GM21576 (cell line): ENCODE measurements at regions not wholly inside any gene's neighbourhood (a gene's known extent, or its start where the extent isn't known, plus 50 kb on each side); places are given as distances from the start of the nearest gene placed in this dataset.

Experiments
- ATAC-seq: cut with Tn5 transposase; IDR thresholded peaks from one replicate; pipeline ENCODE4 v1.9.1; 2021; ENCODE audit warnings: mild to moderate bottlenecking, moderate library complexity; ENCODE audit not compliant: unreplicated experiment

GRCh38 chr5:6806668-6807067, 93.4 kb downstream of the TENT4A start:
- ATAC-seq = no peak

GRCh38 chr5:6808462-6808861, 95.2 kb downstream of the TENT4A start:
- ATAC-seq = no peak

DNA sequence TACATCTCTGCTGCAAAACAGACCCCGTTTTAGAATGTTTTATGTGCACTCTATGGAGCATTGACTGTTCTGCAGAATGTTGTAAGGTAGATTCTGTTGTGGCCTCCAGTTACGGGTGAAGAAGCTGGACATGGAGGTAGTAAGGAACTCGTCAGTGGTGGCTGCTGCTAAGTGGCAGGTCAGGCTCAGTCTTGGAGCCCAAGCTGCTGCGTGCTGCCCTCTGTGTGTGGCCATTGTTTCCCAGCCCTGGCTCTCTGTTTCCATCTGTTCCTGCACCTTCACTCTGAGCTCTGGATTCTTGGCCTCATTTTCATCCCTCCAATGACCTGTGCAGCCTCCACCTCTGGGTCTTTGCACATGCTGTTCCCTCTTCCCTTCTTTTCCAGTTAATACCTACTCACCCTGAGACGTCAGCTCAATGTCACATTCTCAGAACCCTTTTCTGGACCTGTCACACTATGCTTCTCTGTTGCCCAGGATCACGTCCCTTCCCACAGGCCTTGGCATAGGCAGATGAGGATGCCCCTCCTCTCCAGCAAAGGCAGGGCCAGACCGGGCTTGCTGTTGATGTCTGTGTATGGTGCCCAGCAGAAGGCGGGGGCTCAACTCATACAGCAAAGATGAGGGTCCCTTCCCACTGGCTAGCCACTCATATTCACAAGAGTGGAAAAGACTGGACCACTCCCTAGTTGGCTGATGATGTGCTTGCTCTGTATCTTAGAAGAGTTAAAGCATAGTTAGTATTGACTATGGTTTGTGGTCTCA, 97.6 kb downstream of the TENT4A start:
- no peak for ATAC-seq

DNA sequence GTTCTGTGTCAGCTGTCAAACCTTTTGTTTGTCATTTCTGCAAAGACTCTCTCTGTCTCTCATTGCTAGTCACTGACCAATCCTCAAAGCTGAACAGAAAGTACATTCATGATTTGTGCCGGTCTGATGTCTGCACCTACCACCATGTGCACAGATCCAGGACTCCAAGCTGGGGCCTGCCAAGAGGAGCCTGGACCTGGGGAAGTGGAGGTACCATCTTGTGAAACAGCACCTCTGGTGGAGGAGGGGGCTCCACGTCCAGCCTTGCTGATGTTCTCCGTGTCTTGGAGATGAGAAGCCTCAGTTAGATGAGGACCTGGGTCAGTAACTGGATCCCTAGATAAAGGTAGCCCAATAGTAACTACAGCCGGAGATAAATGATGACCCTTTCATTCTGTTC, 98.9 kb downstream of the TENT4A start:
- ATAC-seq = no peak

GRCh38 chr5:6812800-6813731, 99.8 kb downstream of the TENT4A start:
- ATAC-seq = no peak

GRCh38 chr5:6814816-6815215, 101.6 kb downstream of the TENT4A start:
- ATAC-seq = no peak

GRCh38 chr5:6818594-6819511, 105.6 kb downstream of the TENT4A start:
- ATAC-seq = no peak

- no peak for ATAC-seq
These were observed 106.3 kb downstream of the TENT4A start for GRCh38 chr5:6819521-6819920.

DNA sequence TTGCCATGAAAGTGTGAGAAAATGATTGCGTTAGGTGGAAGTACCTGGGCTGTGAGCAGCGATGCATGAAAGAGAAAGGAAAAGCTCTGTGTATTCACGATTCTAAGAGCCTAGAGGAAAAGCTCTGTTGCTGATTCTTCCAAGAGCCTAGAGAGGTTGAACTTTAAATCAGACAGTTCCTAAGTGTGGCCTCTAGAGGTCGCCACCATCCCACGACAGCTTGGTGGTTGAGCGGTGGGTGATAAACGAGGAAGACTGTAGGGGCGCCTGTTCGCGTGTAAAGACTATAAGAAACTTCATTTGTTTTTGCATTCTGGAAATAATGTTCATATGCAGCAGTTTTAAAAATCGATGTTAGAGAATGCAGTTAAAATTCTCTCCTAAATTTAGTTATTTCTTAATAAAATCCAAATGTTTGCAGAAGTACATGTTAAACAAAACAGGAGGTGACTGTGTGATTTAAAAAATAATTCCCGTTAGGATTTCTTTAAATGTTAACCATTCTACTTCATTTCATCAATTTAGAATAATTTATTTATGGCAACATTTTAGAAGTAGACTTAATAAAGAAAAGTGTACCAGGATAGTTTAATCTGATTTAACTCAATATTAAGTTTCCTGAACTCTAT, 107.7 kb downstream of the TENT4A start:
- no peak for ATAC-seq

DNA sequence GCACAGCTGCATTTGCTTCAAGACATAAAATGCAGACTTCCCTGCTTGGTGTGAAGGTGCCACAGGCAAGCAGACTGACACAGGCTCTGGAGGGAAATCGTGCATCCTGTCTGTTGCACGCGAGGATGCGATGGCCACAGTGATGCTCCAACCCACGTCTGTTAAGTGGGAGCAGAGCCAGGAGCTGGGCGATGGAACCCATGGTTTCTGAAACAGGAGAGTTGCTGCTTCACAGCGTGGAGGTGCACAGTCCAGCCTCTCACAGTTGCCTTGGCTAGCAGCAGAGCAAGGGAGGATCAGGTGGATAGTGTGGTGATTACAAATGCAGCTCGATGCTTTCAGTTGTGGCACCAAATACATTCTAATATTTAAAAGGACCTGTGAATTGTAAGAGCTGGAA, 108.8 kb downstream of the TENT4A start:
- ATAC-seq = no peak

- no peak for ATAC-seq
These were observed 109.5 kb downstream of the TENT4A start for GRCh38 chr5:6822556-6823343.

GRCh38 chr5:6823996-6824395, 110.8 kb downstream of the TENT4A start:
- no peak for ATAC-seq

- ATAC-seq = no peak
These were observed 112.5 kb downstream of the TENT4A start for GRCh38 chr5:6825678-6826244.

DNA sequence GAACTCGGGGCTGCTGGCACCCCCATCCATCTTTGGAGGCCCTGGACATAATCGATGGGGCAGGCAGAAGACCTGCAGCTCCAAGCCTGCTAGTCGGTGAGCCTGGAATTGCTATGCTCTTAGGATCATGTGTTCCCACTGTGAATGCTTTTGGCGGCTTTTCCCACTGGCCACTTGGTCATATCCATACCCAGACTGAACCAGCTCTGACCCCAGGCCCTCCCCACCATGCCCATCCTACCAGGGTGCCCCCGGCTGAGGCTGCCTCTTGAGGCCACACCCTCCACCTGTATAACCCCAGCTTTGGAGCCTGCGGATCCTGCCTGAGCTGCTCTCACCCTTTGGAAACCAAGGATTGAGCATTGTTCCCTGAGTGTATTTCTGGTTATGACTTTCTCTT, 113.5 kb downstream of the TENT4A start:
- ATAC-seq = no peak

DNA sequence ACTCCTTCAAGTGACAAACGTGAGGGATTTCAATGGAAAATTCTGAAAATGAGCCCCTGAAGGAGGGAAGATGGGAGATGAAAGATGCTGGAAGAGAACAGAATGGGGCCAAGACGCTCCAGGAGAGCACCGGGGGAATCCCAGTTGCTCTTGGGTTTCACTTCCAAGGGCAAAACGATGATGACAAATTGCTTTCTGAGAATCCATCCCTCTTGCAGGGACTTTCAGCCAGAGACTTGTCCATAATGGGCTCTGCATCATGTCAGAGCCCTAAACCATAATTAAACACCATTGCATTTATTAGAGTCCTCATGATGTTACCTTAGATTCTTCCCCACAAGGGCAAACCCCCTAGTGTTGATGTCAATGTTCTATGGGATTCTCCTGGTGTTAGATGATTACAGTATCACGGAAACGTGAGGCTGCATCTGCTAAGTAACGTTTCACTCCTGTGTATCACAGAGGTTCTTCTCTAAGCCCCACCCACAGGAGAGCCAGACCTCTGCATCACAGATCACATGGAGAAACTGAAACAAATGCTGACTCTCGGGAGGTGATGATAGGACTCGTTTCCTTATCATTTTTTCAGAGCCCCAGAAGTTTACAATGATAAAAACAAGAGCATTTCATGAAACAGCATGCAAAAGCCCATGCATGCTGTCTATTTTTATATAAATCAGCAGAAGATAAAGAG, 114.4 kb downstream of the TENT4A start:
- peak; percentile 74 for ATAC-seq

DNA sequence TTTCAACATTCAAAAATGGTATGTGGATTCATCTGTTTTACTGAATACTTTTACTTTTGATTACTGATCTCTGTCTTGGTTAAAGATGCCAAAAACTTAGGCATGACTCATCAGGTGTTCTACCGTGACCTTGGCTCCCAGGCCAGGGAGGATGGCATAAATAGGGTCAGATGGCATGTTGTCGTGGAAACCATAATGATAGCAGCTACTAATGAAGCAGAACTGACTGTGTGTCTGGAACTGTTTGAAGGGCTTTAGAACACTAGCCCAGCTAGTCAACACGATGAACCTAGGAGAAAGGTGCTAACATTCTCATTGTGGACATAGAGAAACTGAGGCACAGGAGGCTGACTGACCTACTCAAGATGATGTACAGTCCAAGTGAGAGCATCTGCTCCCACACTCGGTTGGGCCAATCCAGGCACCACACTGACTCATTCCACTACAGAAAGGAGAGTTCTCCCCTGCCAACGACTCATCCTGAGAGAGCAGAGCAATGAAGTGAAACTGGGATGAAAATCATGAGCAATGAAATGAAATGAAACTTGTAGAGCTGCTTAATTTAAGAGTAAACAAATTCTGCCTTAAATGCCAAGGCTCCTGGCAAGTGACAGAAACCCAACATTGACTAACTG, 116.0 kb downstream of the TENT4A start:
- peak; percentile 67 for ATAC-seq

- no peak for ATAC-seq
These were observed 117.5 kb downstream of the TENT4A start for GRCh38 chr5:6830643-6831239.
